H1 (cell line): ENCODE measurements at regions not wholly inside any gene's neighbourhood (a gene's known extent, or its start where the extent isn't known, plus 50 kb on each side); places are given as distances from the start of the nearest gene placed in this dataset.

ENCODE experiments used
- CHD2 ChIP-seq: IDR thresholded peaks from 2 replicates; pipeline ENCODE4 v1.6.1; 2012; ENCODE audit warnings: low read length, improper control_type of control experiment
- CHD7 ChIP-seq: fragments of 300-600 bp; sonication (generic); IDR thresholded peaks from 2 replicates; pipeline ENCODE4 v1.7.1; 2012; ENCODE audit warnings: low read length, moderate library complexity, mild to moderate bottlenecking, inconsistent platforms; ENCODE audit not compliant: insufficient replicate concordance
- CTBP2 ChIP-seq: IDR thresholded peaks from 2 replicates; pipeline ENCODE4 v1.7.0; 2011; ENCODE audit warnings: borderline replicate concordance, mild to moderate bottlenecking, moderate library complexity, mixed read lengths, low read length; ENCODE audit not compliant: insufficient read depth, insufficient read length
- GTF2F1 ChIP-seq: IDR thresholded peaks from 2 replicates; pipeline ENCODE4 v1.6.1; 2012; ENCODE audit warnings: low read depth, low read length, improper control_type of control experiment, borderline replicate concordance
- KDM4A ChIP-seq: IDR thresholded peaks from one replicate; pipeline ENCODE4 v1.7.1; 2012; ENCODE audit warnings: low read depth, mild to moderate bottlenecking, moderate library complexity, low read length, inconsistent platforms; ENCODE audit not compliant: severe bottlenecking
- POU5F1 ChIP-seq: IDR thresholded peaks from 2 replicates; pipeline ENCODE4 v1.6.1; 2011; ENCODE audit warnings: low read depth, mild to moderate bottlenecking, low read length, moderate library complexity
- SIRT6 ChIP-seq: IDR thresholded peaks from one replicate; pipeline ENCODE4 v1.7.1; 2012; ENCODE audit warnings: low read length, inconsistent platforms
- SP2 ChIP-seq: IDR thresholded peaks from 2 replicates; pipeline ENCODE4 v1.6.1; 2012; ENCODE audit warnings: mild to moderate bottlenecking, low read length, inconsistent platforms

GRCh38 chr13:20288561-20288960, 56.4 kb upstream of the GJB6 start (continued):
- TF ChIP-seq CHD7 (no peak), SP2 (no peak), CHD2 (no peak), POU5F1 (no peak), SIRT6 (no peak), CTBP2 (no peak), GTF2F1 (no peak), KDM4A (no peak)
